Activated CD4-positive, alpha-beta T cell treated with anti-CD3 and anti-CD28 coated beads for 36 hours (primary cell): ENCODE measurements at regions not wholly inside any gene's neighbourhood (a gene's known extent, or its start where the extent isn't known, plus 50 kb on each side); places are given as distances from the start of the nearest gene placed in this dataset.

ENCODE experiments used
- ATAC-seq: fragments of 200-7000 bp; cut with Tn5 transposase; one replicate; pipeline ENCODE4 v1.10.0; 2021; ENCODE audit warnings: mild to moderate bottlenecking, moderate library complexity
- CTCF ChIA-PET: fragments of 350-600 bp; sonication (Branson Sonifier 250); formaldehyde crosslinking; loops from one replicate; lab custom pipeline; 2021; ENCODE audit warnings: antibody characterized with exemption; lab: Charles Lee
- POLR2A ChIA-PET: fragments of 350-600 bp; sonication (Branson Sonifier 250); formaldehyde crosslinking; loops from one replicate; lab custom pipeline; 2021; ENCODE audit warnings: antibody characterized with exemption, inconsistent platforms; lab: Charles Lee
- DNase-seq: peaks from one replicate; pipeline ENCODE4 v3.0.0-alpha.2; 2020
- H3K27ac Mint-ChIP-seq: one replicate; pipeline ENCODE4 v1.8.0; 2021; ENCODE audit warnings: mixed read lengths
- H3K27me3 Mint-ChIP-seq: one replicate; pipeline ENCODE4 v1.8.0; 2021; ENCODE audit warnings: mixed read lengths
- H3K36me3 Mint-ChIP-seq: one replicate; pipeline ENCODE4 v1.8.0; 2021; ENCODE audit warnings: low read depth, mixed read lengths
- H3K4me1 Mint-ChIP-seq: one replicate; pipeline ENCODE4 v1.8.0; 2021; ENCODE audit warnings: mixed read lengths
- H3K4me3 Mint-ChIP-seq: one replicate; pipeline ENCODE4 v1.8.0; 2021; ENCODE audit warnings: mild to moderate bottlenecking, moderate library complexity, mixed read lengths
- H3K9me3 Mint-ChIP-seq: one replicate; pipeline ENCODE4 v1.8.0; 2021; ENCODE audit warnings: low read depth, mixed read lengths
- intact Hi-C, 2 experiments: fragments of 100-400 bp; cut with DNase I in 1 of 2; cut with micrococcal nuclease in 1 of 2; formaldehyde crosslinking; loops; one replicate each; pipeline versions ENCODE4 v1.14.2 to v1.15.1; 2022 to 2024; cut with DNase I, micrococcal nuclease

DNA sequence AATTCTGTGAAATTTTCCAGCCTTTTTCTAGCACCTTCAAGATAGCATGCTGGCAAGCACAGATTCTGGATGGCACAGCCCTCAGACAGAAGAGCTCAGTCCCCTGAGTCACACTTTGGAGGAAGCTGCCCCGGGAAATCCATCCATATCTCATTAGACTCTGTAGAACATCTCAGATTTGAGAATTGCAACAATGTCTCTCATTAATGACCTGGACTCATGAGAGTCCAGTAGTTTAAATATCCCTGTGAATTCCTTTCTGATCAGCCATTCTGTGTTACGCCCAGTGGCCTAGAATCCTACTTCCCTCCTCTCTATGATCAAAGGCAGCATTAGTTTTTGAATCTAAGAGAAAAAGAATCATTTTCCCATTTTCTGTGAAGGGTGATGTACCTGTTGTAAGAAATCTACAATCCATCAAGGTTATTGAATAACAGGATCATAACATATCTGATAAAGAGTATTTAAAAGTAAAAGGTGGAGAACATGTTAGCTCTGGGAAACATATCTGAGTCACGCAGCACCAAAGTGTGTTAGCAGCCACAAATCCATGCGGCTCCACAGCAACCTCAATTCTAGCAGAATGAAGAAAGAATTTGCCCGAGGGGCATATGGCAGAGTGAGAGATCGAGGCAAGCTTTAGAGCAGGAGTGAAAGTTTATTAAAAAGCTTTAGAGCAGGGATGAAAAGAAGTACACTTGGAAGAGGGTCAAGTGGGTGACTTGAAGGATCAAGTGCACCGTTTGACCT is 855.6 kb upstream of the TMEM132C start:
- H3K27me3 Mint-ChIP-seq = no peaks in the 10 kb centered on the region
- CTCF ChIA-PET = no interaction called here
- ATAC-seq = no peak
- H3K9me3 Mint-ChIP-seq = no peaks in the 10 kb centered on the region
- H3K36me3 Mint-ChIP-seq = no peaks in the 10 kb centered on the region
- POLR2A ChIA-PET = no interaction called here
- H3K27ac Mint-ChIP-seq = no peak overlapping the region
- no peaks in the 10 kb centered on the region for H3K4me1 Mint-ChIP-seq
- intact Hi-C loops = no loop called here
- H3K4me3 Mint-ChIP-seq = no peak overlapping the region
- no peak for DNase-seq

DNA sequence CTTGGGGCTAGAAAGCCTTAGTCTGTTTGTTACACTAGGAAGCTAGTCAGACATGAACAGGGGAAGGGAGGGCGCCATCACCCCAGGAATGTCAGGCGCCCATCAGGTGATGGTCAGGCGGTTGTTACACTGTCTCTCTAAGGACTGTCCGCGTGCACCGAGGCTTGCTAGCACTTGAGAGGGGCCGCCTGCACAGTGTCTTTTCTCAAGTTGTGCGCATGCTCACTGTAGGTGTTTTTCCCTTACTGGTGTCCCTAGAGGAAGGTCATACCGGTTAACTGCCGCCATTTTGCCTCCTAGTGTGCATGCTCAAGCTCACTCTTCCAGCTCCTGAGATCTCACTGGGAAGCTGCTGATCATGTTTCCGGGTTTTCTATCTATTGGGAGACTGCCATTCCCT is 855.0 kb upstream of the TMEM132C start:
- POLR2A ChIA-PET = no interaction called here
- intact Hi-C loops = no loop called here
- CTCF ChIA-PET = no interaction called here

GRCh38 chr12:127412866-127413265 is 854.1 kb upstream of the TMEM132C start:
- ChIA-PET POLR2A (no interaction called here), CTCF (no interaction called here)
- Mint-ChIP-seq H3K9me3 (peaks cover 6% of the 10 kb centered on the region), H3K27me3 (no peaks in the 10 kb centered on the region), H3K4me1 (no peaks in the 10 kb centered on the region), H3K27ac (no peak overlapping the region), H3K36me3 (no peaks in the 10 kb centered on the region), H3K4me3 (no peak overlapping the region)
- ATAC-seq (no peak), DNase-seq (no peak)
- intact Hi-C loops = no loop called here

More for the DNA sequence above, 855.0 kb upstream of the TMEM132C start:
- H3K4me1 Mint-ChIP-seq = no peaks in the 10 kb centered on the region
- no peak for DNase-seq
- ATAC-seq = no peak
- H3K27me3 Mint-ChIP-seq = no peaks in the 10 kb centered on the region
- no peak overlapping the region for H3K27ac Mint-ChIP-seq
- H3K36me3 Mint-ChIP-seq = no peaks in the 10 kb centered on the region
- peaks cover 3% of the 10 kb centered on the region for H3K9me3 Mint-ChIP-seq
- no peak overlapping the region for H3K4me3 Mint-ChIP-seq

DNA sequence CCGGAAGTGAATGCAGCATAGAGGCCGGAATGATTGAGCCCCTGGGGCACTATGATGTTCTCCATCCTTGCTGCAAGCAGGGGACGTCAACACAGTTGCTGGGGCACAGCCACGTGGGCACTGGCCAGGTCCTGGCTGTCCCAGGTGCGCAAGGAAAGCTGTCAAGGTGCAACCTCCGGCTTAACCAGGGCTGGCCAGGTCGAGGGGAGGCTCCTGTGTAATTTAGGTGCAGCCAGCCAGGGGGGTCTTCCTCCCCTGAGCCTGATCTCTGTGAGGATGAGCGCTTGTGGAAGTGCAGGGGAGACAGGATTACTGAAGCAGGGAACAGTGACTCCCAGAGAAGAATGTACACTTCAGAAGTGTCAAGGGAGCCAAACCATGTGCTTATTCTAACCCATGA is 852.8 kb upstream of the TMEM132C start:
- POLR2A ChIA-PET = no interaction called here

GRCh38 chr12:127414636-127415035 is 852.3 kb upstream of the TMEM132C start:
- ChIA-PET POLR2A (no interaction called here), CTCF (no interaction called here)
- H3K9me3 Mint-ChIP-seq = peaks cover 6% of the 10 kb centered on the region
- intact Hi-C loops = no loop called here
- no peaks in the 10 kb centered on the region for H3K36me3 Mint-ChIP-seq
- no peak overlapping the region for H3K27ac Mint-ChIP-seq
- no peaks in the 10 kb centered on the region for H3K27me3 Mint-ChIP-seq
- H3K4me3 Mint-ChIP-seq = no peak overlapping the region
- DNase-seq (no peak), ATAC-seq (no peak)
- H3K4me1 Mint-ChIP-seq = no peaks in the 10 kb centered on the region

More for the DNA sequence above, 852.8 kb upstream of the TMEM132C start:
- DNase-seq (no peak), ATAC-seq (no peak)
- Mint-ChIP-seq H3K4me1 (no peaks in the 10 kb centered on the region), H3K4me3 (no peak overlapping the region), H3K9me3 (peaks cover 6% of the 10 kb centered on the region), H3K27me3 (no peaks in the 10 kb centered on the region), H3K36me3 (no peaks in the 10 kb centered on the region), H3K27ac (no peak overlapping the region)
- CTCF ChIA-PET = no interaction called here
- intact Hi-C loops = no loop called here

DNA sequence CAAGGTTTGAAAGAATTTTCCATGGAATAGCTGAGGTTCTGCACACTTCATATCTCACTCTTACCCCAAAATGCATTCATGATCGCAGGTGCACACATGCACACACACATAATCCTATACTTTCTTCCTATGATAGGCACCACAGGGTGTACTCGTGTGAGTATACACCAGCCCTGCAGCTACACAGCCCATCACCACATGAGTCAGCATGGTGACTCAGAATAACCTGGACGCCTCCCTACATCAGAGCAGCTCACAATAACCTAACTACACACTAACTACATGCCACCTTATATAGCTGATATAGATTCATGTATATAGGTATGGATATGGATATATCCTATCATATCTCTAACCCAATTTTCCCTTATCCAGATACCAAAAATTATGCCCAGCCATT is 850.2 kb upstream of the TMEM132C start:
- H3K27ac Mint-ChIP-seq = no peak overlapping the region
- H3K4me3 Mint-ChIP-seq = no peak overlapping the region
- H3K4me1 Mint-ChIP-seq = no peaks in the 10 kb centered on the region
- no peak for DNase-seq
- POLR2A ChIA-PET = no interaction called here
- no peaks in the 10 kb centered on the region for H3K27me3 Mint-ChIP-seq
- intact Hi-C loops = no loop called here
- H3K36me3 Mint-ChIP-seq = no peaks in the 10 kb centered on the region
- no peak for ATAC-seq
- peaks cover 6% of the 10 kb centered on the region for H3K9me3 Mint-ChIP-seq
- CTCF ChIA-PET = no interaction called here

- Mint-ChIP-seq H3K36me3 (no peaks in the 10 kb centered on the region), H3K4me1 (no peaks in the 10 kb centered on the region), H3K9me3 (peaks cover 6% of the 10 kb centered on the region), H3K4me3 (no peak overlapping the region), H3K27me3 (no peaks in the 10 kb centered on the region), H3K27ac (no peak overlapping the region)
- CTCF ChIA-PET = no interaction called here
- POLR2A ChIA-PET = no interaction called here
- no peak for DNase-seq
- no peak for ATAC-seq
- intact Hi-C loops = no loop called here
Observed at GRCh38 chr12:127419111-127419510, 847.9 kb upstream of the TMEM132C start.

GRCh38 chr12:127421614-127422013 is 845.4 kb upstream of the TMEM132C start:
- DNase-seq = no peak
- no peak overlapping the region for H3K27ac Mint-ChIP-seq
- ChIA-PET POLR2A (no interaction called here), CTCF (no interaction called here)
- H3K4me1 Mint-ChIP-seq = no peaks in the 10 kb centered on the region
- no peak overlapping the region for H3K4me3 Mint-ChIP-seq
- intact Hi-C loops = no loop called here
- H3K27me3 Mint-ChIP-seq = peaks cover 2% of the 10 kb centered on the region
- ATAC-seq = no peak
- H3K9me3 Mint-ChIP-seq = peaks cover 6% of the 10 kb centered on the region
- H3K36me3 Mint-ChIP-seq = no peaks in the 10 kb centered on the region

DNA sequence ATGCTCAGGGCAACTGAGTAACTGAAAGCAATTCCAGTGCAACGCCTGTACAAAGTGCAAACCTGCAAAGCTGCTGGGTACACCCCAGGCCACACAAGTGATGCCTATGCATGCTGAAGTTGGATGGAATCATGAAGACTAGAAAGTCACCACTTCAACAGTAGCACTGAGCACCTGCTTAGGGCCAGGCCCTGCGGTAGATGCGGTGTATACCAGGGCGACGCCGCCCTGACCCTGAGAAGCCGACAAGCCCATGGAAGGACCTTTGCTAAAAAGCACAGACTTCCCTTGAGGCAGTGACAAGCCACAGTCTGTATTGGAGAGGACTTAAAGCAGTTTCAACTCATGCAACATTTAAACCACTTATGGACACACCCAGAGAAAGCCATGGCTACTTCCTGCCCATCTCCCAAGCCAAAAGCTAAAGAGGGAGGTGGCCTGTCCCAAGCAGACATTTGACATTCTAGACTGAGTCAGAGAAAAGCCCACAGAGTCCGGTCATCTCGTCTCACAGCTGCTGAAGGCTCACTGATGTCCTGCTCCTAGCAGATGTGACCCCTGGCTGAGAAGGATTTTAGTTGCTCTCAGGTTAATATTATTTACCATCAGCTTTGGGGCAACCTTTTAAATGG is 843.9 kb upstream of the TMEM132C start:
- no peak overlapping the region for H3K27ac Mint-ChIP-seq
- peaks cover 2% of the 10 kb centered on the region for H3K27me3 Mint-ChIP-seq
- H3K4me1 Mint-ChIP-seq = no peaks in the 10 kb centered on the region
- intact Hi-C loops = no loop called here
- H3K4me3 Mint-ChIP-seq = no peak overlapping the region
- H3K36me3 Mint-ChIP-seq = no peaks in the 10 kb centered on the region
- ChIA-PET POLR2A (no interaction called here), CTCF (interaction anchor here (0.8 kb wide), 1 partner anchor 220 kb away, joined by 3 read pairs; no protein-coding TSS in a partner anchor)
- ATAC-seq (no peak), DNase-seq (no peak)
- peaks cover 2% of the 10 kb centered on the region for H3K9me3 Mint-ChIP-seq

DNA sequence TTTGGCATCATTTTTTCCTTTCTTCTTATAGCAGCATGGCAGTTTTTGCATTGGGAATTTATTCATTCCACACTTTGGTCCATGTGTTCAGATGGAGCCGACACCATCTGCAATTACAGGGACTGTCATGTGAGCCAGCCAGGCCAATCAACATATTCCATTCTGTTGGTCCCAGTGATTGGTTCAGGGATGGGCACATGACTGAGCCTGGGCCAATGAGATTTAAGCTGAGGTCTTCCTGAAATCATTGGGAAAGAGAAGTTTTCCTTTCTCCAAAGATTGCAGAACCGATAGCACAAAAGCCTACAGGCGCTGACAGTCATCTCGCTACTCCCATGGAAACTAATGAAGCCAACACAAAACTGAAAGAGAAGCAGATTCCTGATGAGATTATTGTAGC is 841.5 kb upstream of the TMEM132C start:
- ChIA-PET POLR2A (no interaction called here), CTCF (no interaction called here)
- ATAC-seq (no peak), DNase-seq (no peak)
- Mint-ChIP-seq H3K4me1 (no peaks in the 10 kb centered on the region), H3K27me3 (peaks cover 4% of the 10 kb centered on the region), H3K4me3 (no peak overlapping the region), H3K9me3 (peaks cover 2% of the 10 kb centered on the region), H3K36me3 (no peaks in the 10 kb centered on the region), H3K27ac (no peak overlapping the region)
- intact Hi-C loops = no loop called here

DNA sequence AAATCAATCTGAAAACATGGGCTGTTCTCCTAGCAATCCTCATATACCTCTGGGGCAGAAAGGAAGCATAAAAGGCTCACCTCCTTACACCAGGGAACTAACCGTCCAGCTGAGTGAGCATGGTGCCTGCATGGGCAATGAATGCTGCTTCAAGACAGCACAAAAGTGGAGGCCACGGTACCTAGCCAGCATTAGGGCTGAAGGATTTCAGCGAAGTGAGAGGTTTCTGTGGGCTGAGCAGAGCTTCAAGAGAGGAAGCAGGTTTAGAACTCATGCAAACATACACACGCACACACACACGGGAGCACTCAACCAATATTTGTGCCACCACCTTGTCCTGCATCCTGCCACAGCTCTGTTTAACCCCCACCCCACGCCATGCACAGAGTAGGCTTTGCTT is 838.5 kb upstream of the TMEM132C start:
- no peak for DNase-seq
- POLR2A ChIA-PET = no interaction called here
- Mint-ChIP-seq H3K36me3 (no peaks in the 10 kb centered on the region), H3K27me3 (peaks cover 4% of the 10 kb centered on the region), H3K4me3 (no peak overlapping the region), H3K27ac (no peak overlapping the region), H3K4me1 (no peaks in the 10 kb centered on the region), H3K9me3 (peaks cover 2% of the 10 kb centered on the region)
- CTCF ChIA-PET = no interaction called here
- no peak for ATAC-seq
- intact Hi-C loops = no loop called here

GRCh38 chr12:127429551-127430285 is 837.3 kb upstream of the TMEM132C start:
- Mint-ChIP-seq H3K4me3 (no peak overlapping the region), H3K36me3 (no peaks in the 10 kb centered on the region), H3K27ac (no peak overlapping the region), H3K9me3 (peaks cover 2% of the 10 kb centered on the region), H3K27me3 (peaks cover 4% of the 10 kb centered on the region), H3K4me1 (no peaks in the 10 kb centered on the region)
- ChIA-PET POLR2A (no interaction called here), CTCF (interaction anchor here (0.6 kb wide), 1 partner anchor 10 kb away, joined by 3 read pairs; no protein-coding TSS in a partner anchor)
- DNase-seq (no peak), ATAC-seq (no peak)
- intact Hi-C loops = loop anchor here in 1 of 2 experiments (5.0 kb wide), 1 partner anchor 173 kb away; no protein-coding TSS in a partner anchor
